GM18909 (cell line): ENCODE measurements at regions not wholly inside any gene's neighbourhood (a gene's known extent, or its start where the extent isn't known, plus 50 kb on each side); places are given as distances from the start of the nearest gene placed in this dataset.
"Not testable (repeated sequence)": the region's sequence is repeated elsewhere in the genome, so short reads cannot be mapped to it uniquely, and the experiment has no call there.

Source experiments
- ATAC-seq: cut with Tn5 transposase; IDR thresholded peaks from one replicate; pipeline ENCODE4 v1.9.1; 2021; ENCODE audit warnings: mild to moderate bottlenecking; ENCODE audit not compliant: unreplicated experiment, poor library complexity

GRCh38 chr6:27091661-27092315 lies 155.7 kb upstream of the PRSS16 start:
- peak; percentile 79 for ATAC-seq

- ATAC-seq, result no peak
These were observed 155.2 kb upstream of the PRSS16 start for GRCh38 chr6:27092316-27092692.

GRCh38 chr6:27095914-27096313 lies 151.6 kb upstream of the PRSS16 start:
- no peak for ATAC-seq

GRCh38 chr6:27096834-27097511 lies 150.5 kb upstream of the PRSS16 start:
- ATAC-seq, result no peak

- no peak for ATAC-seq
These were observed 148.5 kb upstream of the PRSS16 start for GRCh38 chr6:27098956-27099355.

- no peak for ATAC-seq
These were observed 146.6 kb upstream of the PRSS16 start for GRCh38 chr6:27100921-27101320.

- ATAC-seq, result no peak
These were observed 145.7 kb upstream of the PRSS16 start for GRCh38 chr6:27101824-27102223.

GRCh38 chr6:27106382-27106781 lies 141.1 kb upstream of the PRSS16 start:
- ATAC-seq, result no peak

- ATAC-seq, result no peak
These were observed 135.8 kb upstream of the PRSS16 start for GRCh38 chr6:27111743-27112142.

- ATAC-seq, result no peak
These were observed 134.5 kb upstream of the PRSS16 start for GRCh38 chr6:27112974-27113373.

GRCh38 chr6:27119329-27119728 lies 128.2 kb upstream of the PRSS16 start:
- no peak for ATAC-seq

GRCh38 chr6:27119761-27120160 lies 127.7 kb upstream of the PRSS16 start:
- ATAC-seq, result no peak

- no peak for ATAC-seq
These were observed 125.9 kb upstream of the PRSS16 start for GRCh38 chr6:27121640-27122039.

GRCh38 chr6:27124252-27124657 lies 123.2 kb upstream of the PRSS16 start:
- ATAC-seq, result no peak

GRCh38 chr6:27126046-27126814 lies 121.3 kb upstream of the PRSS16 start:
- no peak for ATAC-seq

GRCh38 chr6:27126815-27127537 lies 120.5 kb upstream of the PRSS16 start:
- peak; percentile 51 for ATAC-seq

GRCh38 chr6:27127874-27128273 lies 119.6 kb upstream of the PRSS16 start:
- not testable (repeated sequence) for ATAC-seq

- ATAC-seq, result no peak
These were observed 119.0 kb upstream of the PRSS16 start for GRCh38 chr6:27128311-27129094.

- ATAC-seq, result no peak
These were observed 118.2 kb upstream of the PRSS16 start for GRCh38 chr6:27129095-27129815.
